Central memory CD8-positive, alpha-beta T cell (primary cell): ENCODE measurements at regions not wholly inside any gene's neighbourhood (a gene's known extent, or its start where the extent isn't known, plus 50 kb on each side); places are given as distances from the start of the nearest gene placed in this dataset.
"Not testable (repeated sequence)": the region's sequence is repeated elsewhere in the genome, so short reads cannot be mapped to it uniquely, and the experiment has no call there.

Experiments
- ATAC-seq: fragments of 150-1000 bp; cut with Tn5 transposase; replicated peaks from 2 replicates; pipeline ENCODE4 v1.10.0; 2022; ENCODE audit warnings: mild to moderate bottlenecking, moderate FRiP score, moderate number of reproducible peaks; ENCODE audit not compliant: poor library complexity, severe bottlenecking; ENCODE audit errors: extremely low read depth
- DNase-seq, 2 donors: peaks; one replicate each; pipeline ENCODE4 v3.0.0; 2021; ENCODE audit warnings: low spot score in 2 of 2
- H3K27ac Mint-ChIP-seq: one replicate; pipeline ENCODE4 v1.8.0; 2022; ENCODE audit warnings: low read depth, mild to moderate bottlenecking, moderate library complexity, mixed read lengths
- H3K27me3 Mint-ChIP-seq: one replicate; pipeline ENCODE4 v1.8.0; 2022; ENCODE audit warnings: mixed read lengths
- H3K36me3 Mint-ChIP-seq: one replicate; pipeline ENCODE4 v1.8.0; 2022; ENCODE audit warnings: mild to moderate bottlenecking, moderate library complexity, mixed read lengths; ENCODE audit not compliant: insufficient read depth
- H3K4me1 Mint-ChIP-seq: one replicate; pipeline ENCODE4 v1.8.0; 2022; ENCODE audit warnings: mixed read lengths
- H3K4me3 Mint-ChIP-seq: one replicate; pipeline ENCODE4 v1.8.0; 2022; ENCODE audit warnings: mild to moderate bottlenecking, moderate library complexity, mixed read lengths
- H3K9me3 Mint-ChIP-seq: one replicate; pipeline ENCODE4 v1.8.0; 2022; ENCODE audit warnings: mixed read lengths

GRCh38 chr7:106353944-106354343 is 69.2 kb upstream of the NAMPT start:
- ATAC-seq (no peak), DNase-seq (no peak)
- H3K9me3 Mint-ChIP-seq: peaks cover 7% of the 10 kb centered on the region
- H3K36me3 Mint-ChIP-seq: no peaks in the 10 kb centered on the region
- no peak overlapping the region for H3K27ac Mint-ChIP-seq
- H3K4me1 Mint-ChIP-seq: no peaks in the 10 kb centered on the region
- H3K27me3 Mint-ChIP-seq: peaks cover 40% of the 10 kb centered on the region
- H3K4me3 Mint-ChIP-seq: no peak overlapping the region

GRCh38 chr7:106348231-106348630 is 63.4 kb upstream of the NAMPT start:
- Mint-ChIP-seq H3K4me1 (peaks cover 26% of the 10 kb centered on the region), H3K4me3 (no peak overlapping the region), H3K36me3 (peaks cover 2% of the 10 kb centered on the region), H3K27ac (no peak overlapping the region), H3K9me3 (peaks cover 12% of the 10 kb centered on the region), H3K27me3 (peaks cover 32% of the 10 kb centered on the region)
- DNase-seq (no peak), ATAC-seq (no peak)

GRCh38 chr7:106347229-106347833 is 62.5 kb upstream of the NAMPT start:
- no peak for DNase-seq
- Mint-ChIP-seq H3K27ac (peak overlapping the region; percentile 60), H3K9me3 (peaks cover 12% of the 10 kb centered on the region)

GRCh38 chr7:106346678-106347217 is 62.0 kb upstream of the NAMPT start:
- peaks cover 26% of the 10 kb centered on the region for H3K4me1 Mint-ChIP-seq
- H3K9me3 Mint-ChIP-seq: peaks cover 17% of the 10 kb centered on the region
- no peak overlapping the region for H3K4me3 Mint-ChIP-seq
- H3K27me3 Mint-ChIP-seq: peaks cover 31% of the 10 kb centered on the region
- peak in 1 of 2 donors; percentile 60 for DNase-seq
- ATAC-seq: peak; percentile 96
- H3K27ac Mint-ChIP-seq: peak overlapping the region; percentile 60
- H3K36me3 Mint-ChIP-seq: peaks cover 2% of the 10 kb centered on the region

More at GRCh38 chr7:106347229-106347833, 62.5 kb upstream of the NAMPT start:
- peaks cover 26% of the 10 kb centered on the region for H3K4me1 Mint-ChIP-seq
- peaks cover 2% of the 10 kb centered on the region for H3K36me3 Mint-ChIP-seq
- peak; percentile 41 for ATAC-seq
- H3K4me3 Mint-ChIP-seq: peak overlapping the region; percentile 33
- peaks cover 31% of the 10 kb centered on the region for H3K27me3 Mint-ChIP-seq

GRCh38 chr7:106346167-106346677 is 61.4 kb upstream of the NAMPT start:
- Mint-ChIP-seq H3K4me1 (peaks cover 26% of the 10 kb centered on the region), H3K27me3 (peaks cover 31% of the 10 kb centered on the region), H3K4me3 (no peak overlapping the region), H3K9me3 (peaks cover 20% of the 10 kb centered on the region), H3K27ac (peak overlapping the region; percentile 60), H3K36me3 (peaks cover 2% of the 10 kb centered on the region)
- DNase-seq (no peak), ATAC-seq (no peak)

- peak overlapping the region; percentile 60 for H3K27ac Mint-ChIP-seq
- peaks cover 26% of the 10 kb centered on the region for H3K4me1 Mint-ChIP-seq
- ATAC-seq (no peak), DNase-seq (no peak)
- no peak overlapping the region for H3K4me3 Mint-ChIP-seq
- H3K9me3 Mint-ChIP-seq: peaks cover 20% of the 10 kb centered on the region
- peaks cover 29% of the 10 kb centered on the region for H3K27me3 Mint-ChIP-seq
- peaks cover 2% of the 10 kb centered on the region for H3K36me3 Mint-ChIP-seq
Observed at GRCh38 chr7:106345421-106346166, 60.8 kb upstream of the NAMPT start.

- Mint-ChIP-seq H3K4me3 (no peak overlapping the region), H3K9me3 (peaks cover 20% of the 10 kb centered on the region), H3K36me3 (peaks cover 2% of the 10 kb centered on the region), H3K4me1 (peaks cover 26% of the 10 kb centered on the region), H3K27me3 (peaks cover 34% of the 10 kb centered on the region), H3K27ac (no peak overlapping the region)
- ATAC-seq (no peak), DNase-seq (no peak)
Observed at GRCh38 chr7:106344861-106345260, 60.1 kb upstream of the NAMPT start.

- Mint-ChIP-seq H3K9me3 (peaks cover 14% of the 10 kb centered on the region), H3K27ac (no peak overlapping the region), H3K4me1 (peaks cover 26% of the 10 kb centered on the region)
Observed at GRCh38 chr7:106344211-106344610, 59.4 kb upstream of the NAMPT start.

GRCh38 chr7:106342049-106342448 is 57.3 kb upstream of the NAMPT start:
- not testable (repeated sequence) for DNase-seq, ATAC-seq, H3K9me3 Mint-ChIP-seq, H3K36me3 Mint-ChIP-seq, H3K4me3 Mint-ChIP-seq, H3K27ac Mint-ChIP-seq
- H3K4me1 Mint-ChIP-seq: peaks cover 15% of the 10 kb centered on the region
- H3K27me3 Mint-ChIP-seq: peaks cover 15% of the 10 kb centered on the region

More at GRCh38 chr7:106344211-106344610, 59.4 kb upstream of the NAMPT start:
- DNase-seq (no peak), ATAC-seq (no peak)
- H3K36me3 Mint-ChIP-seq: peaks cover 2% of the 10 kb centered on the region
- peaks cover 33% of the 10 kb centered on the region for H3K27me3 Mint-ChIP-seq
- no peak overlapping the region for H3K4me3 Mint-ChIP-seq

- H3K27me3 Mint-ChIP-seq: peaks cover 25% of the 10 kb centered on the region
- not testable (repeated sequence) for DNase-seq, H3K4me3 Mint-ChIP-seq, H3K27ac Mint-ChIP-seq, H3K4me1 Mint-ChIP-seq, H3K9me3 Mint-ChIP-seq, ATAC-seq, H3K36me3 Mint-ChIP-seq
Observed at GRCh38 chr7:106340247-106340596, 55.4 kb upstream of the NAMPT start.

- H3K36me3 Mint-ChIP-seq: no peaks in the 10 kb centered on the region
- ATAC-seq: no peak
Observed at GRCh38 chr7:106339513-106340246, 54.9 kb upstream of the NAMPT start.

GRCh38 chr7:106337754-106338153 is 53.0 kb upstream of the NAMPT start:
- Mint-ChIP-seq H3K27me3 (peaks cover 39% of the 10 kb centered on the region), H3K36me3 (no peaks in the 10 kb centered on the region), H3K4me3 (no peak overlapping the region), H3K4me1 (peaks cover 3% of the 10 kb centered on the region), H3K9me3 (peaks cover 8% of the 10 kb centered on the region), H3K27ac (no peak overlapping the region)
- DNase-seq: no peak
- no peak for ATAC-seq

More at GRCh38 chr7:106339513-106340246, 54.9 kb upstream of the NAMPT start:
- Mint-ChIP-seq H3K4me3 (no peak overlapping the region), H3K4me1 (no peaks in the 10 kb centered on the region), H3K27ac (no peak overlapping the region), H3K27me3 (peaks cover 31% of the 10 kb centered on the region), H3K9me3 (peaks cover 8% of the 10 kb centered on the region)
- no peak for DNase-seq
